Liver (tissue), 8 donors: ENCODE measurements at regions not wholly inside any gene's neighbourhood (a gene's known extent, or its start where the extent isn't known, plus 50 kb on each side); places are given as distances from the start of the nearest gene placed in this dataset.

ENCODE experiments used
- DNase-seq: peaks from one replicate; pipeline ENCODE4 v3.0.0-alpha.2; 2017; ENCODE audit warnings: low spot score
- H3K27ac ChIP-seq, 2 donors: one replicate each; pipeline ENCODE4 v1.7.0; 2013; ENCODE audit warnings: inconsistent platforms in 2 of 2, low read length in 2 of 2, control low read depth in 1 of 2, low read depth in 1 of 2, mild to moderate bottlenecking in 1 of 2
- H3K27me3 ChIP-seq, 4 donors: one replicate each; pipeline versions ENCODE4 v1.6.1 to v1.7.0; 2013; ENCODE audit warnings: low read length in 3 of 4, inconsistent platforms in 1 of 4, mild to moderate bottlenecking in 1 of 4, moderate library complexity in 1 of 4; ENCODE audit not compliant: control insufficient read depth in 4 of 4, insufficient read depth in 4 of 4
- H3K36me3 ChIP-seq, 4 donors: one replicate each; pipeline versions ENCODE4 v1.6.1 to v1.7.0; 2013; ENCODE audit warnings: low read length in 3 of 4, mild to moderate bottlenecking in 3 of 4, low read depth in 1 of 4, moderate library complexity in 1 of 4; ENCODE audit not compliant: control insufficient read depth in 4 of 4, insufficient read depth in 3 of 4
- H3K4me1 ChIP-seq, 4 donors: one replicate each; pipeline versions ENCODE4 v1.6.1 to v1.7.0; 2013; ENCODE audit warnings: low read length in 3 of 4, mild to moderate bottlenecking in 3 of 4, moderate library complexity in 1 of 4; ENCODE audit not compliant: control insufficient read depth in 4 of 4, insufficient read depth in 4 of 4
- H3K4me3 ChIP-seq, 3 donors: one replicate each; pipeline versions ENCODE4 v1.6.1 to v1.7.0; 2013; ENCODE audit warnings: low read length in 3 of 3, control low read depth in 1 of 3, low read depth in 1 of 3, mild to moderate bottlenecking in 1 of 3
- H3K9ac ChIP-seq, 2 donors: one replicate each; pipeline ENCODE4 v1.7.0; 2013; ENCODE audit warnings: low read length in 2 of 2, mild to moderate bottlenecking in 2 of 2, moderate library complexity in 2 of 2, control low read depth in 1 of 2, low read depth in 1 of 2
- H3K9me3 ChIP-seq, 4 donors: one replicate each; pipeline versions ENCODE4 v1.6.1 to v1.7.0; 2013; ENCODE audit warnings: low read length in 3 of 4; ENCODE audit not compliant: control insufficient read depth in 4 of 4
- EGR1 ChIP-seq, 2 donors: IDR thresholded peaks; 2 replicates each; pipeline ENCODE4 v1.6.1; 2016 to 2018; ENCODE audit warnings: antibody characterized with exemption in 2 of 2, low read depth in 2 of 2
- FOXA1 ChIP-seq: IDR thresholded peaks from 2 replicates; pipeline ENCODE4 v1.6.1; 2016; ENCODE audit warnings: antibody characterized with exemption
- FOXA2 ChIP-seq: IDR thresholded peaks from 2 replicates; pipeline ENCODE4 v1.6.1; 2016; ENCODE audit warnings: antibody characterized with exemption
- GABPA ChIP-seq, 2 donors: IDR thresholded peaks in 1 of 2; conservative IDR thresholded peaks in 1 of 2; 2 replicates each; pipeline ENCODE4 v1.6.1; 2016; ENCODE audit warnings: antibody characterized with exemption in 2 of 2, mild to moderate bottlenecking in 1 of 2, moderate library complexity in 1 of 2
- HNF4A ChIP-seq, 2 donors: conservative IDR thresholded peaks; 2 replicates each; pipeline ENCODE4 v1.6.1; 2016; ENCODE audit warnings: antibody characterized with exemption in 2 of 2, mild to moderate bottlenecking in 2 of 2
- HNF4G ChIP-seq: IDR thresholded peaks from 2 replicates; pipeline ENCODE4 v1.6.1; 2016; ENCODE audit warnings: antibody characterized with exemption
- JUND ChIP-seq, 2 donors: IDR thresholded peaks; 2 replicates each; pipeline ENCODE4 v1.6.1; 2016; ENCODE audit warnings: antibody characterized with exemption in 2 of 2
- NR2F2 ChIP-seq: IDR thresholded peaks from 2 replicates; pipeline ENCODE4 v1.6.1; 2016; ENCODE audit warnings: antibody characterized with exemption
- RAD21 ChIP-seq, 2 donors: IDR thresholded peaks; 2 replicates each; pipeline ENCODE4 v1.6.1; 2016; ENCODE audit warnings: antibody characterized with exemption in 2 of 2, mild to moderate bottlenecking in 2 of 2
- REST ChIP-seq: IDR thresholded peaks from 2 replicates; pipeline ENCODE4 v1.6.1; 2016; ENCODE audit warnings: antibody characterized with exemption, mild to moderate bottlenecking
- RXRA ChIP-seq, 2 donors: IDR thresholded peaks; 2 replicates each; pipeline ENCODE4 v1.6.1; 2017 to 2018; ENCODE audit warnings: antibody characterized with exemption in 2 of 2, mild to moderate bottlenecking in 1 of 2
- SP1 ChIP-seq: IDR thresholded peaks from 2 replicates; pipeline ENCODE4 v1.6.1; 2018; ENCODE audit warnings: antibody characterized with exemption, mild to moderate bottlenecking
- TAF1 ChIP-seq: conservative IDR thresholded peaks from 2 replicates; pipeline ENCODE4 v1.6.1; 2016; ENCODE audit warnings: antibody characterized with exemption, mild to moderate bottlenecking
- YY1 ChIP-seq: IDR thresholded peaks from 2 replicates; pipeline ENCODE4 v1.6.1; 2016; ENCODE audit warnings: antibody characterized with exemption, mild to moderate bottlenecking
- WGBS: extraction: QIAGEN DNeasy Blood & Tissue Kit; methylation state at CpG from one replicate; pipeline ENCODE4 v1.1.7; 2013; 5-methylcytosine and 5-hydroxymethylcytosine counted together
- TF ChIP-seq, protein P1 (sequence below): IDR thresholded peaks from 2 replicates; pipeline ENCODE4 v1.6.1; 2016; ENCODE audit warnings: antibody characterized with exemption
- TF ChIP-seq, protein P2 (sequence below): fragments of 150-350 bp; IDR thresholded peaks from 2 replicates; pipeline ENCODE4 v1.5.1; 2017; ENCODE audit warnings: improper control_type of control experiment, low read depth, low read length; ENCODE audit not compliant: missing input control
- TF ChIP-seq, protein P3 (sequence below): IDR thresholded peaks from 2 replicates; pipeline ENCODE4 v1.6.1; 2016; ENCODE audit warnings: antibody characterized with exemption
- donor health status: healthy.
- donor health status: healthy.
- donor health status: healthy.
- donor health status: healthy.
- donor health status: healthy.

DNA sequence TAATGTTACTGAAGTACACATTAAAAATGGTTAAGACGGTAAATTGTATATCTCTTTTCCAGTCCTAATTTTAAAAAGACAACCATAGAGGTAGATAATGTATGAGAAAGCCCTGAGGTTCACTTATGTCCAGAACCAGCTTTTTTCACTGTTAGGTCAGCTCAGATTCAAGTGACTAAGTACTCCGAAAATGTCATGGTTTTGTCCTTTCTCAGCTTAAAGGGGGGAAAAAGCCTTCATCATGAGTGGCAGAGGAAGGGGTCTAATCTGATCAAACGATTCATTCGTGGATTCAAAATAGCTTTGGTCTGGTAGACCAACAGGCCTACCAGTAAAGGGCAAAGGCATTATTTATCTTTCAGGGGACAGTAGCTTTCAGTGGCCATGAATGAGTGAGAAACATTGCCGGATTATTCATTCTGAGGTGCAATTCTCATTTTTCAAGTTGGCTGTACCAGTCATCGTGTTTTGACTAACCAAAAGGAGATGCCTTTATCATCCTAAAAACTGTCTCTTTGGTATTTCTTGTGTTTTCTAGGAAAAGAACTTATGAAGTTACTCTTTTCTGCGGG is 208.4 kb downstream of the HHIPL2 start (continued):
- TF ChIP-seq TAF1 (no peak), YY1 (no peak), NR2F2 (no peak), JUND (IDR thresholded peaks at IDR 0.05) (no peak), HNF4G (no peak)
- TF ChIP-seq, protein P1, sequence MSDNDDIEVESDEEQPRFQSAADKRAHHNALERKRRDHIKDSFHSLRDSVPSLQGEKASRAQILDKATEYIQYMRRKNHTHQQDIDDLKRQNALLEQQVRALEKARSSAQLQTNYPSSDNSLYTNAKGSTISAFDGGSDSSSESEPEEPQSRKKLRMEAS, result no peak
- TF ChIP-seq, protein P2, sequence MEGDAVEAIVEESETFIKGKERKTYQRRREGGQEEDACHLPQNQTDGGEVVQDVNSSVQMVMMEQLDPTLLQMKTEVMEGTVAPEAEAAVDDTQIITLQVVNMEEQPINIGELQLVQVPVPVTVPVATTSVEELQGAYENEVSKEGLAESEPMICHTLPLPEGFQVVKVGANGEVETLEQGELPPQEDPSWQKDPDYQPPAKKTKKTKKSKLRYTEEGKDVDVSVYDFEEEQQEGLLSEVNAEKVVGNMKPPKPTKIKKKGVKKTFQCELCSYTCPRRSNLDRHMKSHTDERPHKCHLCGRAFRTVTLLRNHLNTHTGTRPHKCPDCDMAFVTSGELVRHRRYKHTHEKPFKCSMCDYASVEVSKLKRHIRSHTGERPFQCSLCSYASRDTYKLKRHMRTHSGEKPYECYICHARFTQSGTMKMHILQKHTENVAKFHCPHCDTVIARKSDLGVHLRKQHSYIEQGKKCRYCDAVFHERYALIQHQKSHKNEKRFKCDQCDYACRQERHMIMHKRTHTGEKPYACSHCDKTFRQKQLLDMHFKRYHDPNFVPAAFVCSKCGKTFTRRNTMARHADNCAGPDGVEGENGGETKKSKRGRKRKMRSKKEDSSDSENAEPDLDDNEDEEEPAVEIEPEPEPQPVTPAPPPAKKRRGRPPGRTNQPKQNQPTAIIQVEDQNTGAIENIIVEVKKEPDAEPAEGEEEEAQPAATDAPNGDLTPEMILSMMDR, result no peak

GRCh38 chr1:222335586-222335985 is 212.3 kb downstream of the HHIPL2 start:
- no peak for DNase-seq
- Histone ChIP-seq H3K27me3 (no peaks in the 10 kb centered on the region), H3K27ac (no peak overlapping the region), H3K4me3 (no peak overlapping the region), H3K4me1 (no peaks in the 10 kb centered on the region), H3K36me3 (no peaks in the 10 kb centered on the region), H3K9ac (no peak overlapping the region), H3K9me3 (no peaks in the 10 kb centered on the region)
- no peak for TF ChIP-seq FOXA1
- TF ChIP-seq RXRA (IDR thresholded peaks at IDR 0.05), result no peak
- TF ChIP-seq REST, result no peak
- no peak for TF ChIP-seq YY1
- no peak for TF ChIP-seq RAD21 (IDR thresholded peaks at IDR 0.05)
- no peak for TF ChIP-seq JUND (IDR thresholded peaks at IDR 0.05)
- TF ChIP-seq SP1, result no peak
- TF ChIP-seq FOXA2, result no peak
- TF ChIP-seq, protein P3, sequence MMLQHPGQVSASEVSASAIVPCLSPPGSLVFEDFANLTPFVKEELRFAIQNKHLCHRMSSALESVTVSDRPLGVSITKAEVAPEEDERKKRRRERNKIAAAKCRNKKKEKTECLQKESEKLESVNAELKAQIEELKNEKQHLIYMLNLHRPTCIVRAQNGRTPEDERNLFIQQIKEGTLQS, result no peak
- TF ChIP-seq EGR1 (IDR thresholded peaks at IDR 0.05; ENCODE audit: low read depth in 2 of 2), result no peak
- no peak for TF ChIP-seq GABPA (IDR thresholded peaks at IDR 0.05 in 1 of 2, conservative IDR thresholded peaks at IDR 0.05 in 1 of 2)
- TF ChIP-seq HNF4A (conservative IDR thresholded peaks at IDR 0.05), result no peak
- no peak for TF ChIP-seq NR2F2
- 81% methylated on average over 1 of the region's 1 CpG for WGBS
